ENCODE measurements at regions not wholly inside any gene's neighbourhood (a gene's known extent, or its start where the extent isn't known, plus 50 kb on each side); places are given as distances from the start of the nearest gene placed in this dataset.

GRCh38 chr4:108398316-108398715, 222.1 kb upstream of the RPL34 start:
- DNase-seq = peak; percentile 20

- no peak for DNase-seq
These were observed 222.5 kb upstream of the RPL34 start for GRCh38 chr4:108397850-108398249.

GRCh38 chr4:108396900-108397497, 223.4 kb upstream of the RPL34 start:
- peak; percentile 38 for DNase-seq

GRCh38 chr4:108395786-108396185, 224.6 kb upstream of the RPL34 start:
- DNase-seq = no peak

GRCh38 chr4:108393890-108394472, 225.2 kb upstream of the LEF1 start:
- no peak for DNase-seq

- no peak for DNase-seq
These were observed 223.1 kb upstream of the LEF1 start for GRCh38 chr4:108391701-108392455.

GRCh38 chr4:108385076-108385475, 216.3 kb upstream of the LEF1 start:
- no peak for DNase-seq

- DNase-seq = no peak
These were observed 215.8 kb upstream of the LEF1 start for GRCh38 chr4:108384544-108384943.

- DNase-seq = no peak
These were observed 214.4 kb upstream of the LEF1 start for GRCh38 chr4:108383157-108383556.

- no peak for DNase-seq
These were observed 214.0 kb upstream of the LEF1 start for GRCh38 chr4:108382751-108383150.

GRCh38 chr4:108378164-108378563, 209.4 kb upstream of the LEF1 start:
- no peak for DNase-seq

- no peak for DNase-seq
These were observed 208.3 kb upstream of the LEF1 start for GRCh38 chr4:108377021-108377420.

- DNase-seq = no peak
These were observed 206.7 kb upstream of the LEF1 start for GRCh38 chr4:108375434-108375833.

GRCh38 chr4:108372681-108373080, 203.9 kb upstream of the LEF1 start:
- DNase-seq = no peak

- no peak for DNase-seq
These were observed 202.6 kb upstream of the LEF1 start for GRCh38 chr4:108371282-108371681.

- peak; percentile 16 for DNase-seq
These were observed 201.8 kb upstream of the LEF1 start for GRCh38 chr4:108370291-108371141.

GRCh38 chr4:108369035-108369655, 200.4 kb upstream of the LEF1 start:
- DNase-seq = no peak

- no peak for DNase-seq
These were observed 199.0 kb upstream of the LEF1 start for GRCh38 chr4:108367751-108368150.

- DNase-seq = no peak
These were observed 198.0 kb upstream of the LEF1 start for GRCh38 chr4:108366716-108367115.

- no peak for DNase-seq
These were observed 196.8 kb upstream of the LEF1 start for GRCh38 chr4:108365551-108365950.

GRCh38 chr4:108361886-108362285, 193.2 kb upstream of the LEF1 start:
- no peak for DNase-seq

- no peak for DNase-seq
These were observed 192.7 kb upstream of the LEF1 start for GRCh38 chr4:108361446-108361820.
